ENCODE measurements at regions not wholly inside any gene's neighbourhood (a gene's known extent, or its start where the extent isn't known, plus 50 kb on each side); places are given as distances from the start of the nearest gene placed in this dataset.

GRCh38 chr5:18195910-18196309 lies 561.6 kb downstream of the TAF11L14 start:
- H3K9ac ChIP-seq (ENCODE audit: extremely low read depth, insufficient read length, low read length) = no peak overlapping the region
- no peak overlapping the region for H2BK12ac ChIP-seq (ENCODE audit: insufficient read length, low read depth, low read length)
- H3K79me1 ChIP-seq (ENCODE audit: insufficient read depth, low read depth, low read length, poor library complexity, severe bottlenecking) = no peaks in the 10 kb centered on the region
- Mint-ChIP-seq H3K27me3 (ENCODE audit: low read depth) (no peaks in the 10 kb centered on the region), H3K36me3 (ENCODE audit: insufficient read depth in 1 of 3, low read depth in 3 of 3) (peaks cover 9 to 32% (median 22%) of the 10 kb centered on the region in 3 experiments), H3K4me3 (no peak overlapping the region), H3K27ac (no peak overlapping the region), H3K9me3 (peaks cover 37 to 41% of the 10 kb centered on the region in 2 experiments), H3K4me1 (peaks cover 0 to 9% of the 10 kb centered on the region in 2 experiments; a peak in 3 of 4 replicates)
- H4K20me1 ChIP-seq (ENCODE audit: control insufficient read depth, insufficient read depth, insufficient read length) = no peaks in the 10 kb centered on the region
- no peak overlapping the region for H2BK5ac ChIP-seq (ENCODE audit: insufficient read length, low read length)
- no peak overlapping the region for H3K23ac ChIP-seq (ENCODE audit: insufficient read length, low read depth, low read length)
- TF ChIP-seq CTCF (conservative IDR thresholded peaks at IDR 0.05) = no peak
- peaks cover 17% of the 10 kb centered on the region for H3K9me3 ChIP-seq (ENCODE audit: control insufficient read depth, low read depth, low read length)
- no peak overlapping the region for H4K91ac ChIP-seq (ENCODE audit: insufficient read length, low read depth, low read length)
- H4K8ac ChIP-seq (replicated peaks; ENCODE audit: insufficient read length, low read depth, low read length) = no peak overlapping the region
- H4K5ac ChIP-seq (ENCODE audit: insufficient read length, low read depth, low read length) = no peak overlapping the region
- H2BK120ac ChIP-seq (ENCODE audit: low read depth, low read length, poor library complexity, severe bottlenecking) = no peak overlapping the region
- no peak overlapping the region for H3K27ac ChIP-seq (ENCODE audit: insufficient read length, low read depth, low read length)
- DNase-seq = no peak
- H3K56ac ChIP-seq (ENCODE audit: insufficient read length, low read depth, low read length) = no peak overlapping the region
- H2AK5ac ChIP-seq (ENCODE audit: insufficient read length, low read length) = no peak overlapping the region
- no CpG with 5 or more reads among the region's 2 CpGs for whole genome bisulfite sequencing (ENCODE audit: extremely low coverage, insufficient read length, low lambda C conversion rate)
- no peak overlapping the region for H3K14ac ChIP-seq (ENCODE audit: insufficient read depth, low read length)
- no peaks in the 10 kb centered on the region for H3K27me3 ChIP-seq (ENCODE audit: insufficient read depth, low read length)
- H3K18ac ChIP-seq (ENCODE audit: insufficient read length, low read depth, low read length) = no peak overlapping the region
- no peak overlapping the region for H2AFZ ChIP-seq (ENCODE audit: low read length)
- no peaks in the 10 kb centered on the region for H3K23me2 ChIP-seq (ENCODE audit: insufficient read length, low read depth, low read length, poor library complexity, severe bottlenecking)
- H3K4me2 ChIP-seq (ENCODE audit: insufficient read depth, insufficient read length, low read length) = no peak overlapping the region
- H3K4me1 ChIP-seq (ENCODE audit: insufficient read depth, low read length) = no peaks in the 10 kb centered on the region
- no peak overlapping the region for H2BK20ac ChIP-seq (ENCODE audit: low read depth, low read length, poor library complexity, severe bottlenecking)
- no peak overlapping the region for H3T11ph ChIP-seq (ENCODE audit: low read length)
- no peaks in the 10 kb centered on the region for H3K79me2 ChIP-seq (ENCODE audit: insufficient read depth, low read length)
- no peak overlapping the region for H2BK15ac ChIP-seq (ENCODE audit: low read depth, low read length)
- no peak overlapping the region for H3K4ac ChIP-seq (ENCODE audit: low read depth, low read length)

All from H9 (cell line).